GM12874 (cell line): ENCODE measurements at regions not wholly inside any gene's neighbourhood (a gene's known extent, or its start where the extent isn't known, plus 50 kb on each side); places are given as distances from the start of the nearest gene placed in this dataset.

Experiments used
- CTCF ChIP-seq: IDR thresholded peaks from 2 replicates; pipeline ENCODE4 v1.5.1; 2011; ENCODE audit warnings: low read depth, mild to moderate bottlenecking, control low read depth, low read length, moderate library complexity; ENCODE audit not compliant: insufficient read depth

- TF ChIP-seq CTCF, result no peak
Observed at GRCh38 chr1:238898856-238899255, 487.5 kb upstream of the CHRM3 start.

- no peak for TF ChIP-seq CTCF
Observed at GRCh38 chr1:238895911-238896310, 490.5 kb upstream of the CHRM3 start.

- no peak for TF ChIP-seq CTCF
Observed at GRCh38 chr1:238892612-238893011, 493.8 kb upstream of the CHRM3 start.

GRCh38 chr1:238861342-238862066 lies 524.9 kb upstream of the CHRM3 start:
- TF ChIP-seq CTCF, result no peak

- TF ChIP-seq CTCF, result no peak
Observed at GRCh38 chr1:238833919-238834318, 552.4 kb upstream of the CHRM3 start.

GRCh38 chr1:238832106-238832505 lies 554.3 kb upstream of the CHRM3 start:
- no peak for TF ChIP-seq CTCF

GRCh38 chr1:238830036-238830611 lies 556.2 kb upstream of the CHRM3 start:
- no peak for TF ChIP-seq CTCF
